NCI-H2171 (cell line): ENCODE measurements at regions not wholly inside any gene's neighbourhood (a gene's known extent, or its start where the extent isn't known, plus 50 kb on each side); places are given as distances from the start of the nearest gene placed in this dataset.
"Not testable (repeated sequence)": the region's sequence is repeated elsewhere in the genome, so short reads cannot be mapped to it uniquely, and the experiment has no call there.

Source experiments
- DNase-seq: peaks from one replicate; lab custom pipeline; 2025; lab: John Stamatoyannopoulos, UW

GRCh38 chr3:18730491-18730890, 305.4 kb upstream of the SATB1 start:
- no peak for DNase-seq

GRCh38 chr3:18729671-18730070, 304.5 kb upstream of the SATB1 start:
- DNase-seq, result no peak

GRCh38 chr3:18725668-18726407, 300.7 kb upstream of the SATB1 start:
- no peak for DNase-seq

GRCh38 chr3:18724456-18724855, 299.3 kb upstream of the SATB1 start:
- no peak for DNase-seq

- no peak for DNase-seq
These were observed 298.2 kb upstream of the SATB1 start for GRCh38 chr3:18723206-18723810.

GRCh38 chr3:18720543-18720942, 295.4 kb upstream of the SATB1 start:
- DNase-seq, result no peak

- DNase-seq, result no peak
These were observed 292.5 kb upstream of the SATB1 start for GRCh38 chr3:18717598-18717997.

GRCh38 chr3:18716821-18717220, 291.7 kb upstream of the SATB1 start:
- no peak for DNase-seq

- no peak for DNase-seq
These were observed 291.0 kb upstream of the SATB1 start for GRCh38 chr3:18716101-18716500.

- no peak for DNase-seq
These were observed 290.1 kb upstream of the SATB1 start for GRCh38 chr3:18715208-18715607.

GRCh38 chr3:18713577-18713951, 288.4 kb upstream of the SATB1 start:
- DNase-seq, result no peak

GRCh38 chr3:18712713-18713576, 287.8 kb upstream of the SATB1 start:
- DNase-seq, result no peak

GRCh38 chr3:18704326-18704725, 279.2 kb upstream of the SATB1 start:
- DNase-seq, result no peak

GRCh38 chr3:18703798-18704197, 278.7 kb upstream of the SATB1 start:
- no peak for DNase-seq

GRCh38 chr3:18693588-18694329, 268.6 kb upstream of the SATB1 start:
- not testable (repeated sequence) for DNase-seq

GRCh38 chr3:18687286-18687685, 262.1 kb upstream of the SATB1 start:
- no peak for DNase-seq

- DNase-seq, result no peak
These were observed 258.8 kb upstream of the SATB1 start for GRCh38 chr3:18683900-18684299.

GRCh38 chr3:18681818-18682345, 256.7 kb upstream of the SATB1 start:
- DNase-seq, result no peak

GRCh38 chr3:18680758-18681157, 255.6 kb upstream of the SATB1 start:
- DNase-seq, result no peak

GRCh38 chr3:18679238-18679637, 254.1 kb upstream of the SATB1 start:
- no peak for DNase-seq

- DNase-seq, result no peak
These were observed 250.1 kb upstream of the SATB1 start for GRCh38 chr3:18675197-18675596.

GRCh38 chr3:18672561-18672960, 247.4 kb upstream of the SATB1 start:
- no peak for DNase-seq
